ENCODE measurements at regions not wholly inside any gene's neighbourhood (a gene's known extent, or its start where the extent isn't known, plus 50 kb on each side); places are given as distances from the start of the nearest gene placed in this dataset.

- Histone ChIP-seq H3K4me3 (ENCODE audit: low read length) (no peak overlapping the region), H3K27ac (ENCODE audit: low read length) (no peak overlapping the region), H3K9me3 (replicated peaks; ENCODE audit: control insufficient read depth, low read depth, low read length) (no peaks in the 10 kb centered on the region), H3K36me3 (ENCODE audit: control insufficient read depth, insufficient read depth, low read length) (no peaks in the 10 kb centered on the region), H3K4me1 (ENCODE audit: control insufficient read depth, insufficient read depth, low read length) (no peaks in the 10 kb centered on the region), H3K27me3 (ENCODE audit: control insufficient read depth, insufficient read depth, low read length) (no peaks in the 10 kb centered on the region)
- WGBS (ENCODE audit: insufficient coverage), result no CpG with 5 or more reads among the region's 3 CpGs
- no peak for DNase-seq
These were observed 251.7 kb upstream of the SALL1 start for GRCh38 chr16:51402785-51403184.

- H3K27me3 ChIP-seq (ENCODE audit: control insufficient read depth, insufficient read depth, low read length), result no peaks in the 10 kb centered on the region
- no peak overlapping the region for H3K4me3 ChIP-seq (ENCODE audit: low read length)
- H3K4me1 ChIP-seq (ENCODE audit: control insufficient read depth, insufficient read depth, low read length), result no peaks in the 10 kb centered on the region
- H3K9me3 ChIP-seq (replicated peaks; ENCODE audit: control insufficient read depth, low read depth, low read length), result no peaks in the 10 kb centered on the region
- H3K27ac ChIP-seq (ENCODE audit: low read length), result no peak overlapping the region
- no peaks in the 10 kb centered on the region for H3K36me3 ChIP-seq (ENCODE audit: control insufficient read depth, insufficient read depth, low read length)
- no peak for DNase-seq
- no CpG with 5 or more reads among the region's 1 CpG for WGBS (ENCODE audit: insufficient coverage)
These were observed 251.2 kb upstream of the SALL1 start for GRCh38 chr16:51402298-51402697.

- Histone ChIP-seq H3K4me3 (ENCODE audit: low read length) (no peak overlapping the region), H3K9me3 (replicated peaks; ENCODE audit: control insufficient read depth, low read depth, low read length) (no peaks in the 10 kb centered on the region), H3K27ac (ENCODE audit: low read length) (no peak overlapping the region), H3K4me1 (ENCODE audit: control insufficient read depth, insufficient read depth, low read length) (no peaks in the 10 kb centered on the region), H3K36me3 (ENCODE audit: control insufficient read depth, insufficient read depth, low read length) (no peaks in the 10 kb centered on the region), H3K27me3 (ENCODE audit: control insufficient read depth, insufficient read depth, low read length) (no peaks in the 10 kb centered on the region)
- DNase-seq, result no peak
- WGBS (ENCODE audit: insufficient coverage), result 100% methylated on average over 1 of the region's 2 CpGs
These were observed 250.6 kb upstream of the SALL1 start for GRCh38 chr16:51401673-51402072.

GRCh38 chr16:51399908-51400670 lies 249.0 kb upstream of the SALL1 start:
- no peak for DNase-seq
- Histone ChIP-seq H3K27ac (ENCODE audit: low read length) (no peak overlapping the region), H3K36me3 (ENCODE audit: control insufficient read depth, insufficient read depth, low read length) (no peaks in the 10 kb centered on the region), H3K9me3 (replicated peaks; ENCODE audit: control insufficient read depth, low read depth, low read length) (no peaks in the 10 kb centered on the region), H3K4me1 (ENCODE audit: control insufficient read depth, insufficient read depth, low read length) (no peaks in the 10 kb centered on the region), H3K4me3 (ENCODE audit: low read length) (no peak overlapping the region), H3K27me3 (ENCODE audit: control insufficient read depth, insufficient read depth, low read length) (no peaks in the 10 kb centered on the region)
- WGBS (ENCODE audit: insufficient coverage), result 86% methylated on average over 1 of the region's 5 CpGs

GRCh38 chr16:51394421-51394820 lies 243.4 kb upstream of the SALL1 start:
- Histone ChIP-seq H3K4me3 (ENCODE audit: low read length) (no peak overlapping the region), H3K4me1 (ENCODE audit: control insufficient read depth, insufficient read depth, low read length) (peaks cover 8% of the 10 kb centered on the region), H3K27me3 (ENCODE audit: control insufficient read depth, insufficient read depth, low read length) (no peaks in the 10 kb centered on the region), H3K36me3 (ENCODE audit: control insufficient read depth, insufficient read depth, low read length) (no peaks in the 10 kb centered on the region), H3K9me3 (replicated peaks; ENCODE audit: control insufficient read depth, low read depth, low read length) (no peaks in the 10 kb centered on the region), H3K27ac (ENCODE audit: low read length) (no peak overlapping the region)
- DNase-seq, result no peak

- Histone ChIP-seq H3K36me3 (ENCODE audit: control insufficient read depth, insufficient read depth, low read length) (no peaks in the 10 kb centered on the region), H3K27ac (ENCODE audit: low read length) (no peak overlapping the region), H3K4me1 (ENCODE audit: control insufficient read depth, insufficient read depth, low read length) (peaks cover 8% of the 10 kb centered on the region), H3K9me3 (replicated peaks; ENCODE audit: control insufficient read depth, low read depth, low read length) (no peaks in the 10 kb centered on the region), H3K27me3 (ENCODE audit: control insufficient read depth, insufficient read depth, low read length) (no peaks in the 10 kb centered on the region), H3K4me3 (ENCODE audit: low read length) (no peak overlapping the region)
- no peak for DNase-seq
- WGBS (ENCODE audit: insufficient coverage), result 83% methylated on average over 1 of the region's 2 CpGs
These were observed 242.4 kb upstream of the SALL1 start for GRCh38 chr16:51393381-51394005.

GRCh38 chr16:51392521-51393187 lies 241.6 kb upstream of the SALL1 start:
- peak; percentile 39 for DNase-seq
- H3K27me3 ChIP-seq (ENCODE audit: control insufficient read depth, insufficient read depth, low read length), result no peaks in the 10 kb centered on the region
- H3K27ac ChIP-seq (ENCODE audit: low read length), result no peak overlapping the region
- no peaks in the 10 kb centered on the region for H3K9me3 ChIP-seq (replicated peaks; ENCODE audit: control insufficient read depth, low read depth, low read length)
- no peak overlapping the region for H3K4me3 ChIP-seq (ENCODE audit: low read length)
- WGBS (ENCODE audit: insufficient coverage), result 17% methylated on average over 1 of the region's 16 CpGs
- H3K36me3 ChIP-seq (ENCODE audit: control insufficient read depth, insufficient read depth, low read length), result no peaks in the 10 kb centered on the region
- H3K4me1 ChIP-seq (ENCODE audit: control insufficient read depth, insufficient read depth, low read length), result peaks cover 8% of the 10 kb centered on the region

- 21% methylated on average over 9 of the region's 19 CpGs for WGBS (ENCODE audit: insufficient coverage)
- Histone ChIP-seq H3K4me3 (ENCODE audit: low read length) (no peak overlapping the region), H3K9me3 (replicated peaks; ENCODE audit: control insufficient read depth, low read depth, low read length) (no peaks in the 10 kb centered on the region), H3K4me1 (ENCODE audit: control insufficient read depth, insufficient read depth, low read length) (peaks cover 8% of the 10 kb centered on the region), H3K36me3 (ENCODE audit: control insufficient read depth, insufficient read depth, low read length) (no peaks in the 10 kb centered on the region), H3K27ac (ENCODE audit: low read length) (no peak overlapping the region), H3K27me3 (ENCODE audit: control insufficient read depth, insufficient read depth, low read length) (no peaks in the 10 kb centered on the region)
- DNase-seq, result no peak
These were observed 240.9 kb upstream of the SALL1 start for GRCh38 chr16:51391798-51392511.

- no peaks in the 10 kb centered on the region for H3K36me3 ChIP-seq (ENCODE audit: control insufficient read depth, insufficient read depth, low read length)
- no peaks in the 10 kb centered on the region for H3K9me3 ChIP-seq (replicated peaks; ENCODE audit: control insufficient read depth, low read depth, low read length)
- no peaks in the 10 kb centered on the region for H3K27me3 ChIP-seq (ENCODE audit: control insufficient read depth, insufficient read depth, low read length)
- no peak overlapping the region for H3K27ac ChIP-seq (ENCODE audit: low read length)
- WGBS (ENCODE audit: insufficient coverage), result no CpG with 5 or more reads among the region's 3 CpGs
- peaks cover 8% of the 10 kb centered on the region for H3K4me1 ChIP-seq (ENCODE audit: control insufficient read depth, insufficient read depth, low read length)
- DNase-seq, result no peak
- H3K4me3 ChIP-seq (ENCODE audit: low read length), result no peak overlapping the region
These were observed 239.8 kb upstream of the SALL1 start for GRCh38 chr16:51390877-51391276.

- no peak for DNase-seq
- no peaks in the 10 kb centered on the region for H3K9me3 ChIP-seq (replicated peaks; ENCODE audit: control insufficient read depth, low read depth, low read length)
- no peaks in the 10 kb centered on the region for H3K27me3 ChIP-seq (ENCODE audit: control insufficient read depth, insufficient read depth, low read length)
- no CpG with 5 or more reads among the region's 1 CpG for WGBS (ENCODE audit: insufficient coverage)
- H3K27ac ChIP-seq (ENCODE audit: low read length), result no peak overlapping the region
- no peaks in the 10 kb centered on the region for H3K36me3 ChIP-seq (ENCODE audit: control insufficient read depth, insufficient read depth, low read length)
- peaks cover 8% of the 10 kb centered on the region for H3K4me1 ChIP-seq (ENCODE audit: control insufficient read depth, insufficient read depth, low read length)
- no peak overlapping the region for H3K4me3 ChIP-seq (ENCODE audit: low read length)
These were observed 238.8 kb upstream of the SALL1 start for GRCh38 chr16:51389881-51390280.
